ENCODE measurements at regions not wholly inside any gene's neighbourhood (a gene's known extent, or its start where the extent isn't known, plus 50 kb on each side); places are given as distances from the start of the nearest gene placed in this dataset.
"Not testable (repeated sequence)": the region's sequence is repeated elsewhere in the genome, so short reads cannot be mapped to it uniquely, and the experiment has no call there.

- no peak for DNase-seq
Observed at GRCh38 chr5:92370032-92370431, 986.9 kb upstream of the ARRDC3 start.

- DNase-seq, result no peak
Observed at GRCh38 chr5:92369587-92369986, 986.5 kb upstream of the ARRDC3 start.

GRCh38 chr5:92364986-92365550 lies 982.0 kb upstream of the ARRDC3 start:
- no peak for DNase-seq

- DNase-seq, result no peak
Observed at GRCh38 chr5:92353107-92354030, 970.3 kb upstream of the ARRDC3 start.

GRCh38 chr5:92337772-92338234 lies 954.7 kb upstream of the ARRDC3 start:
- no peak for DNase-seq

- DNase-seq, result no peak
Observed at GRCh38 chr5:92332039-92332438, 948.9 kb upstream of the ARRDC3 start.

GRCh38 chr5:92330365-92330764 lies 947.2 kb upstream of the ARRDC3 start:
- no peak for DNase-seq

- DNase-seq, result no peak
Observed at GRCh38 chr5:92329759-92330158, 946.6 kb upstream of the ARRDC3 start.

GRCh38 chr5:92328584-92329259 lies 945.6 kb upstream of the ARRDC3 start:
- DNase-seq, result no peak

- no peak for DNase-seq
Observed at GRCh38 chr5:92320446-92320845, 937.3 kb upstream of the ARRDC3 start.

GRCh38 chr5:92313385-92313784 lies 930.3 kb upstream of the ARRDC3 start:
- DNase-seq, result no peak

- peak; percentile 18 for DNase-seq
Observed at GRCh38 chr5:92309336-92309991, 926.3 kb upstream of the ARRDC3 start.

- DNase-seq, result no peak
Observed at GRCh38 chr5:92308679-92309078, 925.6 kb upstream of the ARRDC3 start.

- DNase-seq, result not testable (repeated sequence)
Observed at GRCh38 chr5:92302356-92302755, 919.2 kb upstream of the ARRDC3 start.

GRCh38 chr5:92283521-92283920 lies 900.4 kb upstream of the ARRDC3 start:
- no peak for DNase-seq

- DNase-seq, result not testable (repeated sequence)
Observed at GRCh38 chr5:92271750-92272149, 888.6 kb upstream of the ARRDC3 start.

GRCh38 chr5:92268343-92268742 lies 885.2 kb upstream of the ARRDC3 start:
- DNase-seq, result no peak

- no peak for DNase-seq
Observed at GRCh38 chr5:92267830-92268229, 884.7 kb upstream of the ARRDC3 start.

- no peak for DNase-seq
Observed at GRCh38 chr5:92265804-92266203, 882.7 kb upstream of the ARRDC3 start.

- DNase-seq, result not testable (repeated sequence)
Observed at GRCh38 chr5:92255605-92256004, 872.5 kb upstream of the ARRDC3 start.

GRCh38 chr5:92248518-92248917 lies 865.4 kb upstream of the ARRDC3 start:
- no peak for DNase-seq

- DNase-seq, result no peak
Observed at GRCh38 chr5:92242170-92242569, 859.1 kb upstream of the ARRDC3 start.

- no peak for DNase-seq
Observed at GRCh38 chr5:92237896-92238295, 854.8 kb upstream of the ARRDC3 start.
